ENCODE measurements at regions not wholly inside any gene's neighbourhood (a gene's known extent, or its start where the extent isn't known, plus 50 kb on each side); places are given as distances from the start of the nearest gene placed in this dataset.

- TF ChIP-seq ZNF740 (CRISPR knock-in tag; IDR thresholded peaks at IDR 0.05) (no peak), ZNF740 (tag; IDR thresholded peaks at IDR 0.05) (no peak), CEBPB (tag; IDR thresholded peaks at IDR 0.05) (0 out of 2 replicates have a peak, but pooled peaks have one; percentile 21), CREB1 (IDR thresholded peaks at IDR 0.05) (no peak), CREB1 (CRISPR knock-in tag; IDR thresholded peaks at IDR 0.05) (no peak), CEBPG (CRISPR knock-in tag; IDR thresholded peaks at IDR 0.05) (no peak), CEBPG (tag; conservative IDR thresholded peaks at IDR 0.05 in 1 of 2, IDR thresholded peaks at IDR 0.05 in 1 of 2) (0 out of 4 replicates have a peak, but pooled peaks of 1 of the 2 experiments have one; percentile 24)
- H4K20me1 ChIP-seq (replicated peaks; ENCODE audit: control insufficient read depth, insufficient read depth, low read length) = no peaks in the 10 kb centered on the region
Observed at GRCh38 chr6:67391955-67392354, 1243.1 kb upstream of the ADGRB3 start.

More at GRCh38 chr6:67391955-67392354, 1243.1 kb upstream of the ADGRB3 start:
- Histone ChIP-seq H2AFZ (ENCODE audit: low read depth, low read length) (0 out of 2 replicates have a peak overlapping the region, but pooled peaks have one; percentile 32), H3K9me3 (replicated peaks; ENCODE audit: control insufficient read depth, insufficient read depth, low read depth, low read length) (peaks cover 3% of the 10 kb centered on the region), H3K4me1 (replicated peaks in 1 of 2; ENCODE audit: control insufficient read depth in 2 of 2, insufficient read depth in 2 of 2, low read length in 2 of 2) (no peaks in the 10 kb centered on the region), H3K4me3 (no peak overlapping the region), H3K27me3 (ENCODE audit: control insufficient read depth in 2 of 2, insufficient read depth in 2 of 2, low read length in 2 of 2) (no peaks in the 10 kb centered on the region), H3K79me2 (ENCODE audit: control insufficient read depth, insufficient read depth, low read length) (no peaks in the 10 kb centered on the region), H3K9me1 (ENCODE audit: control insufficient read depth, insufficient read depth, low read length) (no peaks in the 10 kb centered on the region), H3K27ac (ENCODE audit: extremely low read depth, low read depth, low read length) (no peak overlapping the region), H3K4me2 (ENCODE audit: insufficient read depth, low read length) (no peak overlapping the region), H3K9ac (ENCODE audit: insufficient read depth in 1 of 2, low read depth in 2 of 2, low read length in 2 of 2) (no peak overlapping the region), H3K36me3 (ENCODE audit: control insufficient read depth, insufficient read depth, low read length) (no peaks in the 10 kb centered on the region)
- intact Hi-C loops (cut with micrococcal nuclease) (no loop called here), in situ Hi-C loops (cut with MboI) (no loop called here)
- 0% methylated on average over 2 of the region's 2 CpGs for WGBS (ENCODE audit: insufficient coverage, low coverage, missing lambda C conversion rate)
- BruUV-seq (replicated peaks) = no TSS peak
- ATAC-seq (no peak), DNase-seq (ENCODE audit: extremely low read depth in 1 of 4, low spot score in 3 of 4) (no peak), FAIRE-seq (no peak)
- ChIA-PET POLR2A (no interaction called here), CTCF (ENCODE audit: low intra/inter-chr PET ratio) (no interaction called here)

All from K562 (cell line).